ENCODE measurements at regions not wholly inside any gene's neighbourhood (a gene's known extent, or its start where the extent isn't known, plus 50 kb on each side); places are given as distances from the start of the nearest gene placed in this dataset.

GRCh38 chr18:45551142-45551815, 64.0 kb upstream of the SLC14A2 start:
- BruUV-seq (replicated peaks): no TSS peak
- H3K36me3 ChIP-seq (ENCODE audit: insufficient read depth, low read length, poor library complexity, severe bottlenecking): no peaks in the 10 kb centered on the region
- ChIA-PET CTCF (no interaction called here), POLR2A (ENCODE audit: low non-redundant PET) (no interaction called here)
- H3K27me3 ChIP-seq (replicated peaks; ENCODE audit: insufficient read depth, low read depth, low read length, poor library complexity): no peaks in the 10 kb centered on the region
- H3K27ac ChIP-seq (ENCODE audit: low read depth, low read length, poor library complexity, severe bottlenecking): no peak overlapping the region
- H3K4me3 ChIP-seq (ENCODE audit: low read depth, low read length, poor library complexity, severe bottlenecking): no peak overlapping the region
- no peaks in the 10 kb centered on the region for H3K4me1 ChIP-seq (ENCODE audit: insufficient read depth, low read length, poor library complexity, severe bottlenecking)
- DNase-seq (ENCODE audit: low spot score): no peak
- intact Hi-C loops (cut with micrococcal nuclease; ENCODE audit: unreplicated experiment): no loop called here
- no peaks in the 10 kb centered on the region for H3K9me3 ChIP-seq (ENCODE audit: low read depth, low read length, poor library complexity, severe bottlenecking)
- TF ChIP-seq CTCF (conservative IDR thresholded peaks at IDR 0.05; ENCODE audit: low read depth, low read length): no peak
- no peak for TF ChIP-seq EZH2 (IDR thresholded peaks at IDR 0.05; ENCODE audit: borderline replicate concordance, low read depth, low read length, poor library complexity, severe bottlenecking)

GRCh38 chr18:45553723-45554388, 61.4 kb upstream of the SLC14A2 start:
- no peak for DNase-seq (ENCODE audit: low spot score)
- intact Hi-C loops (cut with micrococcal nuclease; ENCODE audit: unreplicated experiment): no loop called here
- no TSS peak for BruUV-seq (replicated peaks)
- Histone ChIP-seq H3K9me3 (ENCODE audit: low read depth, low read length, poor library complexity, severe bottlenecking) (no peaks in the 10 kb centered on the region), H3K36me3 (ENCODE audit: insufficient read depth, low read length, poor library complexity, severe bottlenecking) (no peaks in the 10 kb centered on the region), H3K4me3 (ENCODE audit: low read depth, low read length, poor library complexity, severe bottlenecking) (no peak overlapping the region), H3K27ac (ENCODE audit: low read depth, low read length, poor library complexity, severe bottlenecking) (no peak overlapping the region), H3K4me1 (ENCODE audit: insufficient read depth, low read length, poor library complexity, severe bottlenecking) (no peaks in the 10 kb centered on the region), H3K27me3 (replicated peaks; ENCODE audit: insufficient read depth, low read depth, low read length, poor library complexity) (no peaks in the 10 kb centered on the region)
- TF ChIP-seq EZH2 (IDR thresholded peaks at IDR 0.05; ENCODE audit: borderline replicate concordance, low read depth, low read length, poor library complexity, severe bottlenecking) (no peak), CTCF (conservative IDR thresholded peaks at IDR 0.05; ENCODE audit: low read depth, low read length) (no peak)
- ChIA-PET CTCF (no interaction called here), POLR2A (ENCODE audit: low non-redundant PET) (interaction anchor here (0.6 kb wide), 2 partner anchors 55 to 59 kb away, joined by 4 to 7 read pairs; no protein-coding TSS in a partner anchor)

- H3K9me3 ChIP-seq (ENCODE audit: low read depth, low read length, poor library complexity, severe bottlenecking): no peaks in the 10 kb centered on the region
- ChIA-PET CTCF (no interaction called here), POLR2A (ENCODE audit: low non-redundant PET) (interaction anchor here (0.6 kb wide), 1 partner anchor 55 kb away, joined by 7 read pairs; no protein-coding TSS in a partner anchor)
- H3K27me3 ChIP-seq (replicated peaks; ENCODE audit: insufficient read depth, low read depth, low read length, poor library complexity): no peaks in the 10 kb centered on the region
- BruUV-seq (replicated peaks): no TSS peak
- no peak overlapping the region for H3K27ac ChIP-seq (ENCODE audit: low read depth, low read length, poor library complexity, severe bottlenecking)
- DNase-seq (ENCODE audit: low spot score): no peak
- no peak overlapping the region for H3K4me3 ChIP-seq (ENCODE audit: low read depth, low read length, poor library complexity, severe bottlenecking)
- no peak for TF ChIP-seq CTCF (conservative IDR thresholded peaks at IDR 0.05; ENCODE audit: low read depth, low read length)
- no peak for TF ChIP-seq EZH2 (IDR thresholded peaks at IDR 0.05; ENCODE audit: borderline replicate concordance, low read depth, low read length, poor library complexity, severe bottlenecking)
- no peaks in the 10 kb centered on the region for H3K36me3 ChIP-seq (ENCODE audit: insufficient read depth, low read length, poor library complexity, severe bottlenecking)
- intact Hi-C loops (cut with micrococcal nuclease; ENCODE audit: unreplicated experiment): no loop called here
- H3K4me1 ChIP-seq (ENCODE audit: insufficient read depth, low read length, poor library complexity, severe bottlenecking): no peaks in the 10 kb centered on the region
Measured at GRCh38 chr18:45554389-45554737, 60.9 kb upstream of the SLC14A2 start.

Measured in A673 (cell line).